Parathyroid adenoma (tissue), 2 donors: ENCODE measurements at regions not wholly inside any gene's neighbourhood (a gene's known extent, or its start where the extent isn't known, plus 50 kb on each side); places are given as distances from the start of the nearest gene placed in this dataset.

Experiments used
- H2AFZ ChIP-seq: fragments of 300-600 bp; sonication (generic); one replicate; pipeline ENCODE4 v1.7.0; 2017; ENCODE audit warnings: antibody characterized with exemption, mild to moderate bottlenecking
- H3K27ac ChIP-seq: fragments of 300-600 bp; sonication (generic); one replicate; pipeline ENCODE4 v1.7.0; 2017
- H3K27me3 ChIP-seq: fragments of 300-600 bp; sonication (generic); one replicate; pipeline ENCODE4 v1.7.0; 2017; ENCODE audit warnings: low read length; ENCODE audit not compliant: control insufficient read depth, insufficient read depth
- H3K36me3 ChIP-seq: fragments of 300-600 bp; sonication (generic); one replicate; pipeline ENCODE4 v1.7.0; 2017; ENCODE audit warnings: low read length; ENCODE audit not compliant: control insufficient read depth, insufficient read depth
- H3K4me1 ChIP-seq: fragments of 300-600 bp; sonication (generic); one replicate; pipeline ENCODE4 v1.7.0; 2017; ENCODE audit warnings: control low read depth
- H3K4me2 ChIP-seq: fragments of 300-600 bp; sonication (generic); one replicate; pipeline ENCODE4 v1.7.0; 2017; ENCODE audit warnings: low read length
- H3K4me3 ChIP-seq: fragments of 300-600 bp; sonication (generic); one replicate; pipeline ENCODE4 v1.7.0; 2017; ENCODE audit warnings: low read depth, low read length
- H3K79me2 ChIP-seq: fragments of 300-600 bp; sonication (generic); one replicate; pipeline ENCODE4 v1.7.0; 2017; ENCODE audit warnings: control low read depth
- H3K9ac ChIP-seq: fragments of 300-600 bp; sonication (generic); one replicate; pipeline ENCODE4 v1.7.0; 2017; ENCODE audit warnings: mild to moderate bottlenecking
- H3K9me3 ChIP-seq: fragments of 300-600 bp; sonication (generic); one replicate; pipeline ENCODE4 v1.7.0; 2017; ENCODE audit warnings: low read length; ENCODE audit not compliant: control insufficient read depth
- CTCF ChIP-seq: fragments of 300-600 bp; sonication (generic); IDR thresholded peaks from one replicate; pipeline ENCODE4 v1.7.0; 2017; ENCODE audit warnings: antibody characterized with exemption, mild to moderate bottlenecking
- donor health status: primary hyperparathyroidism.

- Histone ChIP-seq H3K36me3 (no peaks in the 10 kb centered on the region), H3K27me3 (no peaks in the 10 kb centered on the region), H3K4me3 (no peak overlapping the region), H3K4me2 (no peak overlapping the region), H3K27ac (no peak overlapping the region), H3K9me3 (no peaks in the 10 kb centered on the region), H3K79me2 (no peaks in the 10 kb centered on the region), H3K4me1 (no peaks in the 10 kb centered on the region), H2AFZ (no peak overlapping the region), H3K9ac (no peak overlapping the region)
- no peak for TF ChIP-seq CTCF
Measured at GRCh38 chr7:54326592-54327167, 215.5 kb upstream of the VSTM2A start.

- Histone ChIP-seq H3K4me2 (no peak overlapping the region), H3K4me1 (no peaks in the 10 kb centered on the region), H3K27ac (no peak overlapping the region), H3K9me3 (no peaks in the 10 kb centered on the region), H3K79me2 (no peaks in the 10 kb centered on the region), H3K4me3 (no peak overlapping the region), H2AFZ (no peak overlapping the region), H3K27me3 (no peaks in the 10 kb centered on the region), H3K36me3 (no peaks in the 10 kb centered on the region), H3K9ac (no peak overlapping the region)
- TF ChIP-seq CTCF = no peak
Measured at GRCh38 chr7:54330216-54330800, 211.9 kb upstream of the VSTM2A start.

- TF ChIP-seq CTCF = no peak
- Histone ChIP-seq H3K4me1 (no peaks in the 10 kb centered on the region), H3K36me3 (no peaks in the 10 kb centered on the region), H3K4me2 (no peak overlapping the region), H3K9me3 (no peaks in the 10 kb centered on the region), H3K27me3 (no peaks in the 10 kb centered on the region), H2AFZ (no peak overlapping the region), H3K9ac (no peak overlapping the region), H3K4me3 (no peak overlapping the region), H3K27ac (no peak overlapping the region), H3K79me2 (no peaks in the 10 kb centered on the region)
Measured at GRCh38 chr7:54331311-54331710, 210.9 kb upstream of the VSTM2A start.

- no peak overlapping the region for H2AFZ ChIP-seq
- no peaks in the 10 kb centered on the region for H3K9me3 ChIP-seq
- H3K4me2 ChIP-seq = no peak overlapping the region
- H3K4me3 ChIP-seq = no peak overlapping the region
- H3K9ac ChIP-seq = no peak overlapping the region
- H3K4me1 ChIP-seq = no peaks in the 10 kb centered on the region
- H3K36me3 ChIP-seq = no peaks in the 10 kb centered on the region
- no peaks in the 10 kb centered on the region for H3K79me2 ChIP-seq
- no peaks in the 10 kb centered on the region for H3K27me3 ChIP-seq
- H3K27ac ChIP-seq = no peak overlapping the region
- TF ChIP-seq CTCF = no peak
Measured at GRCh38 chr7:54332301-54332700, 209.9 kb upstream of the VSTM2A start.

- no peak overlapping the region for H3K27ac ChIP-seq
- H3K4me3 ChIP-seq = no peak overlapping the region
- no peak overlapping the region for H2AFZ ChIP-seq
- no peaks in the 10 kb centered on the region for H3K4me1 ChIP-seq
- H3K79me2 ChIP-seq = no peaks in the 10 kb centered on the region
- TF ChIP-seq CTCF = no peak
- no peaks in the 10 kb centered on the region for H3K27me3 ChIP-seq
- no peaks in the 10 kb centered on the region for H3K9me3 ChIP-seq
- H3K36me3 ChIP-seq = no peaks in the 10 kb centered on the region
- H3K9ac ChIP-seq = no peak overlapping the region
- H3K4me2 ChIP-seq = no peak overlapping the region
Measured at GRCh38 chr7:54333952-54334351, 208.2 kb upstream of the VSTM2A start.
